NOMO-1 (cell line): ENCODE measurements at regions not wholly inside any gene's neighbourhood (a gene's known extent, or its start where the extent isn't known, plus 50 kb on each side); places are given as distances from the start of the nearest gene placed in this dataset.
"Not testable (repeated sequence)": the region's sequence is repeated elsewhere in the genome, so short reads cannot be mapped to it uniquely, and the experiment has no call there.

Source experiments
- DNase-seq, 2 experiments: peaks; one replicate each; lab custom pipeline; 2025; ENCODE audit not compliant: unreplicated experiment in 2 of 2; lab: John Stamatoyannopoulos, UW

DNA sequence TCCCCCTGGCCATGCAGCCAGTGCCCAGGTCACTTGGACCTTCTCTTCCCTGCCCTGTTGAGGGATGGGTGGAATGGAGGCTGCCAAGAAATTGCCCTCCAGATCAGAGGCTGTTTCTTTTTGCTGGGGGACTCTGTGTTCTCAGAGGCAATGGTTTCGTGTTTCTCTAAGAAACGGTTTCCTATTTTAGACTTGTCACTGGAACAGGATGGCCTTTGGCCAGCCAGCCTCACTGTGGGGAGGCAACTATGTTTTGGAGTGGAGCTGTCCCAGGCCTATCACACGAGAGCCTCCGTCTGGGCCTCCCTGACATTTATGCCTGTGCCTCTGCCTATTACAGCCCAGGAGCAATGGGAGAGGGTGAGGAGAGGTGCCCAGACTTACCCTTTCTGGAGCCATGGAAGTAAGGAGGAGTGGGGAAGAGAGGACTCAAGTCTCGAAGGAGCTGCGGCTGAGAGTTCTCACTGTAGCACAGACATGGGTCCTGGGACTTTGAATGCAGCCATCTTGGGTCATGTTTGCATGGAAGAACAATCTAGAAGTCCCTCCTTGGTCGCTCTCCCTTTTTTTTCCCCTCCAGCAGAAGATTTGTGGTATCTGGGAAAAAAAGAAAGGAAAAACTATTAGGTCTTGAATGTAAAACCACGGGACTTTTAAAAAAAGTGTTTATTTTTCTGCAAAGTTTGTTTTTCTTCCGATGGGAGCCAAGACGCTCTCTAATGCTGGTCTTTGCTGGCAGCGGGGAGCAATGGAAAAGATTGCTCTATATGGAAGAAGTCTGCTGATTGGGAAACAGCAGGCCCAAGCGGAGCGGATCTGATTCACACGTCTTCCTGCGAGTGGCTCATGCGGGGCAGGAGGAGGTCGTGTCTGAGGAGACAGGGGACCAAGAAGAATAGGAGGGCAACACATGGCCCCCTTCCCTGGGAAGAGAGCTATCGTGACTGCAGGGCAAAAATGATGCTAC, 219.2 kb downstream of the FOXD2 start:
- DNase-seq, result no peak

DNA sequence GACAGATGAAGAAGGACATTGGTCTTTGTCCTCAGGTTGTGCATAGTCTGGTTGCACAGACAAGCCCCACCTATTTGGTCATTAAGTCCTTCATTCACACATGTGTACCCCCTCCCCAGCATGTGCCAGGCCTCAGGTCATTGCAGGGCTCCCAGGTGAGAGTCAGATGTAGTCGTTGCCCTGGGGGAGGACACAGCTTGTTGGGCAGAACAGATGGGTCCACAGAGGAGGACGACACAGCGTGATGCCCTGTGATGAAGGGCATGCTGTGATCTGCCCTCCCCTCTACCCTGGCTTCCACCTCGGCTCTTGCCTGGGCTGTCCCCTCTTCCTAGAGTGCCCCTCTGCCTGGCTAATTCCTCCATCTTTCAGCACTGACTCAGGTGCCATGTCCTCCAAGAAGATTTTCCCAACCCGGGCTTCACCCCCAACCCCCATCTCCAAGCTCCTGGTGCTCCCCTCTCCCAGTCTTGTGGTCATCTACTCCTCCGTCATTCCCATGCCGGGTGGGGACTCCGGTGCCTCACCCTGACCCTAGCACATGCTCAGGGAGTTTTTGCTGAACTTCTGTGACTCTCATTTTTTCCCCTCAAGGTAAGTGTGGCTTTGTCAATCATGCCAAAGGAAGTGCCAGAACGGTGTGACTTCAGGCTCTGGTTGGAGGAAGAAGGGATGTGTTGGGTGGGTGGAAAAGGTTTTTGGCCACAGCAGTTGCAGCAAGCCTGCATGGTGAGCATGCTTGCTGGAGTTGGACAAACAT, 220.5 kb downstream of the FOXD2 start:
- no peak for DNase-seq

DNA sequence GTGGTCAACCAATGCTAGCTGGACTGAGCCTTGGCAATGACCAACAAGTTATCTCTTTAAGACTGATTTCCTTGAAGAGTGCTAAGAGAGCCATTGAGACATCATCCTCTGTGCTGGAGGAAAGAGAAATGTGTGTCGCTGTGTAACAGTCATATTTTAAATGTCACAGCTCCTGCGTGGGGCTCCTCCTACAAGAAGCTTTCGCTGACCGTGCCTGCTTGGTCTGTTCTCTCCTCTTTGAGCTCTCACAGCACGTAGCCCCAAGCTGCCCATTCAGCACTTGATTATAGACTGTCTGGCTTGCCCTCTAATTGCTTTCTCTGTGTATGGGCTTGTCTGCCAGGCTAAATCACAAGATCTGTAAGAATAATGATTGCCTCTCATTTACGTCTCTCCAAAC, 221.3 kb downstream of the FOXD2 start:
- no peak for DNase-seq

DNA sequence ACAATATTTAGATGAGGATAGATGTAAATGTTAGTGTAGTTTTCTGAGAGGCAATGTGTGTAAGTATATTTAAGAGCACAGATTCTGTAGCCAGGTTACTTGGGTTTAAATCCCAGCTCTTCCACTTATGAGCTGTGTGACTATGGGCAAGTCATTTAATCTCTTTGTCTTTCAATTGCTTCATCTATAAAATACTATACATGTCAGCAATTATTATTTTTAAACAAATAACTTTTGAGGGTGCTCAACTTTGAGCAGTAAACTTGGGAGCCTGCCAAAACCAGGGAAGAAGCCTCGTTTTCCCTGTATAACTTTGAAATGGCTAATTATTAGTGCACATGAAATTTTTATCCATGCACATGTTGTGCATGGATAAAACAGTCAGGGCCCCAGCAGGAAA, 222.8 kb downstream of the FOXD2 start:
- no peak for DNase-seq

DNA sequence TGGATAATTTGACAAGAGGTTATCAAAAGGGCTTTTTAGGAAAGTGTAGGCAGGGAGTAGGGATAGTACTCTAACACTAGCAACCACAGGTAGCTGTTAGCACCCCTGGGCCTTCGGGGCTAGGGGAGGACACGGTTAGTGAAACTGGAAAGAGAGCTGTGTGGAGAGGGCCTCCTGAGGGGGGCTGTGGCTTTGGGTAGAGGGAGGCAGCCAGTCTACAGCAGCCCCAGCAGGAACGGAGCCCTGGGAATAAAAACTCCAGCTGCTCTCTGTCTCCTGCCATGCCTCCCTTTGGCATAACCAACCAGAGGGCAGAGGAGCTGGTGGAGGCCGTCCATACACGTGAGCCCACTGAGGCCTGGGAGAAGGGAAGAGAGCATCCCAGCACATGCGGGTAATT, 223.2 kb downstream of the FOXD2 start:
- no peak for DNase-seq

DNA sequence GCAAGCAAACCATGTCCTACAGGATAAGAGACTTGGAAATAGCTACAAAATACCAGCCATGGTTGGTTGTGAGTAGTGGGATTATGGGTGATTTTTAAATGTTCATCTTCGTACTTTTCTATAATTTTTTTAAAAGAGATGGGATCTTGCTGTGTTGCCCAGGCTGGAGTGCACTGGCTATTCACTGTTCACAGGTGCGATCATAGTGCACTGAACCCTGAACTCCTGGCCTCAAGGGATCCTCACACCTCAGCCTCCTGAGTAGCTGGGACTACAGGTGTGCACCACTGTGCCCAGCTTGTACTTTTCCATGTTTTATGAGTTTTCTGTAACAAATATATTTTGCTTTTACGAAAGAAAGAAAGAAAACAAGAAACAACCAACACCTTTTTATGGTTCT, 224.2 kb downstream of the FOXD2 start:
- no peak for DNase-seq

DNA sequence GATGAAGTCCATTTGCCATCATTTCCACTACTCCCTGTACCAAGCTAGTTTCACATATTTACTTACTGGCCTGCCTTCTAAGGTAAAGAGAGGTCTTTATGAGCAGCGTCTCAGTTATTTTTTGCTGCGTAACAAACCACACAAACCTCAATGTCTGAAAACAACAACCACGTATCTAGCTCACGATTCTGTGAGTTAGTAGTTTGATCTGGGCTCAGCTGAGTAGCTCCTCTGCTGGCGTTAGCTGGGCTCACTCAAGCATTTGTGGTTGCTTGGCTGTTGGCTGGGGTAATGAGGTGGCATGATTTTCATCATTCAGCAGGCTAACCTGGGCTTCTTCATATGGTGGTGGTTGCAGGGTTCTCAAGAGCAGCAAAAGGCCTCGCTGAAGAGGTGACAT, 225.4 kb downstream of the FOXD2 start:
- no peak for DNase-seq

DNA sequence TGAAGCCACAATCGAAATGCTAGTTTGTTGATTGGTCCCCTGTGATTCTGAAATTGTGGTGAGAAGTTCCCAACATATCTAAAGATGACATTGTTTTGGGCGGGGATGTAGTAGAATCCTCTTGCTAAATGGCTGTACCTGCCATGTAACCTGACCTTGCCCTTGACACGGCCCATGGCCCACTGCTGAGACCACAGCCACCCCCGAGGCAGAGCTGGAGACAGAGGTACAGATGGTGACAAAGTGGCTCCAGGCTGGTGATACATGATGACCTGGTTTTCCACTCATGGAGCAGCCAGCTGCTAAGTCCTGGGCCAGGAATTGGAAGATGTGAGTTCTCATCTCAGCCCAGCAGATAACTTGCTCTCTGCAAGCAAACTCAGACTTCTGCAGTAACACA, 226.5 kb downstream of the FOXD2 start:
- no peak for DNase-seq

DNA sequence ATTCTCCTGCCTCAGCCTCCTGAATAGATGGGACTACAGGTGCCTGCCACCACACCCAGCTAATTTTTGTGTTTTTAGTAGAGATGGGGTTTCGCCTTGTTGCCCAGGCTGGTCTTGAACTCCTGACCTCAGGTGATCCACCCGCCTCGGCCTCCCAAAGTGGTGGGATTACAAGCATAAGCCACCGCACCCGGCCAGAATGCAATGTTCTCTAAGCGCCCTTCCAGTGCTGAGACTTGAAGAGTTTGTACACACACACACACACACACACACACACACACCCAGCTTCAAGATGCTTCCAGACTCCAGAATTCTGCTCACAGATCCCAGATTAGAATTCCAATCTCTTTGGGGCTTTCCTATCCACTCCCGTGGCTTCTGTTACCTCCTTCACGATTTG, 227.1 kb downstream of the FOXD2 start:
- not testable (repeated sequence) for DNase-seq

DNA sequence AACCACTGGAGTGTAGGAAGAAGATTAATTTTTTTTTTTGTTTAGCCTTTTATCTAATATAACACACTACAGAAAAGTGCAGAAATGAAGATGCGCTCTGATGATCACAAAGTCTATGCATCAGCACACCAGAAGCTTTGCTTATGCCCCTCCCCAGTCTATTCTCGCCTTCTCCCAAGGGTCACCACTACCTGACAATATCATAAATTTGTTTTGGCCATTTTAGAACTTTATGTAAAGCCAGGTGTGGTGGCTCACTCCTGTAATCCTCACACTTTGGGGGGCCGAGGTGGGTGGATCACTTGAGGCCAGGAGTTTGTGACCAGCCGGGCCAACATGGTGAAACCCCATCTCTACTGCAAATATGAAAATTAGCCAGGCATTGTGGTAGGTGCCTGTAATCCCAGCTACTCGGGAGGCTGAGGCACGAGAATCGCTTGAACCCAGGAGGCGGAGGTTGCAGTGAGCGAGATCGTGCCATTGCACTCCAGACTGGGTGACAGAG, 231.3 kb downstream of the FOXD2 start:
- no peak for DNase-seq

DNA sequence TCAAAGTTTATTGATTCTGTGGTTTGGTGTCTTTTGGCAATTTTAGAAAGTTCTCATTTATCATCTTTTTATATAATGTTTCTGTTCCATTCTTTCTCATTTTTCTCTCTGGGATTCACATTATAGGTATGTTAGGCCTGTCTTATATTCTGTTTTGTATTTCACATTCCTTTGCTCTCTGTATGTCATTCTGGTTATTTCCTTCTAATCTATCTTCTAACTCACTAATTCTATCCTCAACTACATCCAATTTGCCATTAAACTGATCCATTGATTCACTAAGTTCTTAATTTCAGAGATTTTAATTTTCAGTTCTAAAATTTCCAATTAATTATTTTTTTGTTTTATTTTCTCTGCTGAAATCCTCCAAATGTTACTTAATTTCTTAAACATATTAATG, 234.8 kb downstream of the FOXD2 start:
- DNase-seq, result no peak

DNA sequence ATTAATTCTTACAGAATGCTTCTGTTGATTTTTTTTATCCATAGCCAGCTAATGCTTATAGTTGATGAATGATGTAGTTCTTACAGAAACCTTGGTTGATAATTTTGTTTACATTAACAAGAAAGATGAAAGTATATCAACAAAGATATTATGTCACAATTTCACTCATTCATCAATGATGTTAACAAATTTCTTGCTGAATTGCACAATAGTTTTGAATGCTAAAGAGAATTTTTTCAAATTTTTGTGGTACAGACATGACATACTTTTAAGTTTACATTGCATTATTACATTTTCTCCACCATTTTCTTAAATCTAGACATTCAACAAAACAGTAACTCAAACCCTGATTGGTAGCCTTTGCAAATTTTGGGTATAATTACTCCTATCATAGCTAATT, 236.3 kb downstream of the FOXD2 start:
- no peak for DNase-seq

DNA sequence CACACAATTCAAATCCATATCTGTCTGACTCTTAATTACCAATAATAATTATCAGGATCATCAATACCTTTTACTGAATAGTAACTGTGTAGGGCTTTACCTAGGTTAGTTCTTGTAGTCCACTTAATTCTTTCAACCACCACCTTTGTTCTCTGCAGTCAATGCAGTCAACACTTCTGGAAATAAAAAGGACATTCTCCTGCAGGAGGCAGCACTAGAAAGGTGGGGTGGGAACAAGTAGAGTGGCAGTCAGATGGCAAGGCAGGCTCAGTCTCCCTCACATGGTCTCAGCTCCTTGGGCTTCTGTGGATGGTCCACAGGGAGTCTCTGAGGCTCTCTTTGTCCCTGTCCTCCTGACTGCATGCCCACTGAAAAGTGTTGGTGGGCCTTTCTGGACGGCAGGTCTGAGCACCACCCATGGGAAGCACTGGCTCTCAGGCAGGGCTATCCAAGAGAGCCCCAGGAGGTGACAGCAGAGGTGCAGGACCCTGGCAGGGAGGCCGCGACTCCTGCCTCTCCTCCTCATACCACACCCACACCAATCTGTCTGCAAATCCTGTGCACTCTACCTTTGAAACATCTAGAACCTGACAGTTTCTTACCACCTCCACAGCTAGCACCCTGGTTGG, 237.3 kb downstream of the FOXD2 start:
- DNase-seq, result no peak

DNA sequence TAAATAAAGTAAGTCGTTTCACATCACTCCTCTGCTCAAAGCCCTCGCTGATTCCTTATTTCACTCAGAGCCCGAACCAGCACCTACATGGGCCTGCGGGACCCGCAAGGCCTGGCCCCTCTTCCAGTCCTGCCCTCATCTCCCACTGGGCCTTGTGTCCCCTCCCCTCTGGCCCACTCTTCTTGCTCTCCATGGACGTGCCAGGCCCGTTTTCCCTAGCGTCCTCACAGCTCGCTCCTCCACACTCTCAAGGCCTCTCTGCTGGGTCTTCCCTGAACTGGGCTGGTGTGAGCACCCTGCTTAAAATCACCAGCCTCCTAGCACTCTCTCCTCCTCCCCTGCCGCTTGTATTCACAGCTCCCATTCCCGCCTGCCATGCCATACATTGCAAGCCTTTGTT, 237.9 kb downstream of the FOXD2 start:
- DNase-seq, result no peak

DNA sequence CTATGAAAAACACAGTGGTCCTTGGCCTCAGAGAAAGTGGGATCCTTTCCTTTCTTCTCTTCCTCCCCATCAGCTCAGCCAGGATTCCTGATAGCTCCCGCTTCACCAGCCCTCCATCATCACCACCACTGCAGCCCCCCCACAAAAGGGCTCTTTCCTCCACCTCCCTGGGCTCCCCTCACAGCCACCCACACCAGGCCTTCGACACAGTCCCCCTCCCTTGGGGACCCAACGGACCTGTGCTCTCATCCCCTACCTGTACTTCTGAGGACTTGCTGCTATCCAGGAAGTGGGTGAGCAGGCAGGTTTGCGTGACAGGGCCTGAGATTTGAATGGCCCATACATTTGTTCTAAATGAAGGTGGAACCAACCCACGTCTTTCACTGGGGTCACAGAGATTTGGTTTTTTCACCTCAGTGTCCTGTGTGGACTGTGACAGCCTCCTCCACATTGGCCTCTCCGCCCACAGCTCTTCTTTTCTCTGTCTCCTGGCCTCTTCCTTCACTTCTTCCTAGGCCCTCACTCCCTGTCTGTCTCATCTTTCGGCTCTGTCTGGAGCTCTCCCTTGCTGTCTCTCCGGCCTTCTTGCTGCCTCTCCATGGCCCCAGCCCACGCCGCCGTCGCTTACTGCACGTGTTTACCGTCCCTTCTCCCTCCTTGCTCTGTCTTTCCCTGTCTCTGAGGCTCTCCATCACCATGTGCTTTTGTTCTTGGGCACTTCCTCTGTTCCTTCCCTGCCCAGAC, 238.6 kb downstream of the FOXD2 start:
- DNase-seq, result no peak

DNA sequence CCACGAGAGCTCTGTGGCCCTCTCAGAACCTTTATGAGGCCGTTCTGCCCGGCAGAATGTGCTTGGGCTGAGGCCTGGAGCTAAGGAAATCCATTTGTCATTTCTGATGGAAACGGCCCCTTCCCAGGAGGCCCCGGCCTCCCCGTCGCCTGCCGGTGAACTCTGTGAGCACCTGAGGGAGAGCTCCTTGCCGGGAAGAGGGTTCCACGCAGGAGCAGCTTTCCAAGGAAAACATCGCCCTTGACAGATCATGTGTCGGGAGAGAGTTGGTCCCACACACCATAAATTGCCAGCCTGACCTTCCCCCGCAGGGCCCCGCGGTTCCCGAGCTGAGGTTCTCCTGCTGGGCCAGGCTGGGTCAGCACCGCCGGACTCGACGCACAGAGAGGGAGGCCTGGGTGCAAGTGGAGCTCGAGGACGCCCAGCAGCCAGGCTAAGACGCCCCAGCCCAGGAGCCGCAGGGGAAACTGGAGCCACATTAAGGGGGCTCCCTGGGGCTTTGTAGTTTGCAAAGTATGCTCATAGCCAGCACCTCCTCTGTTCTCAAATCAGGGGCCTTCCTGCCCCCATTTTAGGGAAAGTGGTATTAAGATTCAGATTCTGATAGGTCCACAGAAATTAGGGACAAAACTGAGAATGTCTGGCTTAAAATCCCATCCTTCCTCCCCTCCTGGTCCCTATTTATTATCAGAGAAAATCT, 239.5 kb downstream of the FOXD2 start:
- no peak for DNase-seq

DNA sequence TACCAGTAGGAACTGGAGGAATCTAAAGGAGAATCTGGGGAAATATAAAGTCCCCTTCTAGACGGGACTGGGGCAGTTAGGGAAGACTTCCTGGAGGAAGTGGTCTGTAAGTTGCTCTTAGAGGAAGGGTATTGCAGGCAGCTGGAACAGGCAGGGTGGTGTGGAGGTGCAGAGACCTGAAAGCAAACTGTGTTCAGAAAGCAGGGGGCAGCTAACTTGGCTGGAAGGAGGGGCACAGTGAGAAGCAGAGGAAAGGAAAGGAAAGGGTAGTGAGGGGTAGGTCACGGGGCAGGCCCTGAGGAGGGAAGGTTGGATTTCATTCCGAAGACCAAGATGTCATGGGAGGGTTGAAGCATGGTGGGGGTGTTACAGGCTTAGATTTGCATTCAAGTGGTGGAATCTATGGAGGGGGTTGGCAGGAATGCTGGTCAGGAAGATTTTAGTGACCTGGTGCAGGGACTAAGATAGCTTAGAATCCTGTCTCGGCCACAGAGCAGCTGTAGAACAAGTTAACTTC, 240.7 kb downstream of the FOXD2 start:
- no peak for DNase-seq

DNA sequence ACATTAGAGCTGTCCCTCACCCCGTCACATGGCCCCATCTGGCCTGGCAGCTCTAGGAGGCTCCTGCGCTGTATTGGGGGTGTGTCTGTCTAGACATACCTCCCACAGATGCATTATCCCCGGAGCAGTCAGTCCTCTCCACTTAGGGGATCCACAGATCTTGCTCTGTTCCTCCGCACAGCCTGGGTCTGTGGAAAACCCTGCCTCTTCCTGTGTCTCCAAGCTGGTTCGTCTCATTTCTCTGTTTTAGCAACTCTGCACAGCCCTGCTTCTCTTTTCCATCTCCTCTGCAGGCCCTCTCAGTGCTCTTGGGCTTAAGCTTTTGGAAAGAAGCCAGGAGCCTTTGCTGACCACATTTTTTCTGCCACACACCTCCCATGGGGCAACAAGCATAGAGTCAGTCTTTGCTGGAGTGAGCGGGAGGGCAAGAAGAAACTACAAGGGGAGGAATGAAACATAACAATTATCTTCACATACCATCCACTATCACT, 241.5 kb downstream of the FOXD2 start:
- no peak for DNase-seq

DNA sequence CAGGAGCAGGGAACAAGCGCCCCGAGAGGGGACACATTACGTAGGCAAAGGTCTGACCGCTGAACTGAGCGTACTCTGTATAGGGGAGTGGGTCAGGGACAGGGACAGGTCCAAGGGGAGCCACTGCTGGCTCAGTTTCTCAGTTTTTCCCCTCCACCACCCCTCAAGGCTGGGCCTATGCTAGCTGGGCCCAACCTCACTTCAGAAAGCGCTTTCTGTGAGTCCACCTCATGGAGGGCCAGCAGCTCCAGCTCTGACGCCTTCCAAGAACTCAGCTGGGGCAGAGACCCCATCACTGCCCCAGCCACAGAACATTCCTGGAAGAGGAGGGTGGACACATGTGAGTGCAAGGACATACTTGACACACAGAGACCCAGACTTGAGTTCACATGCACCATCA, 242.0 kb downstream of the FOXD2 start:
- DNase-seq, result no peak
